GM23338 (cell line): ENCODE measurements at regions not wholly inside any gene's neighbourhood (a gene's known extent, or its start where the extent isn't known, plus 50 kb on each side); places are given as distances from the start of the nearest gene placed in this dataset.

Source experiments
- ATAC-seq: fragments of 200-7000 bp; cut with Tn5 transposase; 3 replicates; pipeline ENCODE4 v1.9.1; 2020
- DNase-seq: peaks from one replicate; pipeline ENCODE4 v3.0.0-alpha.2; 2015; ENCODE audit warnings: low spot score
- H2AFZ ChIP-seq: fragments of 200-600 bp; sonication (generic); 2 replicates; pipeline ENCODE4 v1.8.0; 2016; ENCODE audit warnings: antibody characterized with exemption, mild to moderate bottlenecking, moderate library complexity
- H3F3A ChIP-seq: fragments of 200-600 bp; sonication (generic); replicated peaks from 2 replicates; pipeline ENCODE4 v1.8.0; 2017; ENCODE audit warnings: antibody characterized with exemption, mixed run types, low read depth
- H3K27ac ChIP-seq: fragments of 200-600 bp; sonication (generic); 2 replicates; pipeline ENCODE4 v1.6.1; 2016; ENCODE audit warnings: low read depth
- H3K27me3 ChIP-seq: fragments of 200-600 bp; sonication (generic); 2 replicates; pipeline ENCODE4 v1.8.0; 2016; ENCODE audit warnings: mild to moderate bottlenecking, mixed run types, moderate library complexity; ENCODE audit not compliant: insufficient read depth
- H3K36me3 ChIP-seq: fragments of 200-600 bp; sonication (generic); 2 replicates; pipeline ENCODE4 v1.8.0; 2016; ENCODE audit warnings: mild to moderate bottlenecking; ENCODE audit not compliant: insufficient read depth
- H3K4me1 ChIP-seq: fragments of 200-600 bp; sonication (generic); 2 replicates; pipeline ENCODE4 v1.8.0; 2016; ENCODE audit warnings: mild to moderate bottlenecking, moderate library complexity; ENCODE audit not compliant: insufficient read depth
- H3K4me2 ChIP-seq: fragments of 200-600 bp; sonication (generic); 2 replicates; pipeline ENCODE4 v1.7.1; 2017; ENCODE audit warnings: mixed run types
- H3K4me3 ChIP-seq: fragments of 200-600 bp; sonication (generic); 2 replicates; pipeline ENCODE4 v1.6.1; 2016; ENCODE audit warnings: mixed run types
- H3K79me2 ChIP-seq: fragments of 200-600 bp; sonication (generic); replicated peaks from 2 replicates; pipeline ENCODE4 v1.8.0; 2017; ENCODE audit warnings: mild to moderate bottlenecking; ENCODE audit not compliant: insufficient read depth
- H3K9me2 ChIP-seq: fragments of 200-600 bp; sonication (generic); 2 replicates; pipeline ENCODE4 v1.8.0; 2017; ENCODE audit not compliant: insufficient read depth
- H4K20me1 ChIP-seq: fragments of 200-600 bp; sonication (generic); replicated peaks from 2 replicates; pipeline ENCODE4 v1.8.0; 2017; ENCODE audit warnings: mild to moderate bottlenecking; ENCODE audit not compliant: insufficient read depth
- H3K27ac Mint-ChIP-seq: 2 replicates; pipeline ENCODE4 v1.8.0; 2020; ENCODE audit warnings: inconsistent platforms, mild to moderate bottlenecking, moderate library complexity, mixed read lengths
- H3K27me3 Mint-ChIP-seq: 3 replicates; pipeline ENCODE4 v1.8.0; 2022; ENCODE audit warnings: low read depth, mild to moderate bottlenecking, moderate library complexity, mixed read lengths, inconsistent platforms; ENCODE audit not compliant: insufficient read depth, poor library complexity
- H3K36me3 Mint-ChIP-seq: 3 replicates; pipeline ENCODE4 v1.8.0; 2021; ENCODE audit warnings: low read depth, mild to moderate bottlenecking, inconsistent platforms, moderate library complexity, mixed read lengths
- H3K4me1 Mint-ChIP-seq: 3 replicates; pipeline ENCODE4 v1.8.0; 2020; ENCODE audit warnings: mild to moderate bottlenecking, inconsistent platforms, mixed read lengths
- H3K4me3 Mint-ChIP-seq: 3 replicates; pipeline ENCODE4 v1.8.0; 2021; ENCODE audit warnings: moderate library complexity, mild to moderate bottlenecking, inconsistent platforms, mixed read lengths
- H3K9me3 Mint-ChIP-seq: 3 replicates; pipeline ENCODE4 v1.8.0; 2020; ENCODE audit warnings: moderate library complexity, mild to moderate bottlenecking, inconsistent platforms, mixed read lengths
- CREB1 ChIP-seq: fragments of 250-450 bp; sonication (Bioruptor Pico); IDR thresholded peaks from 2 replicates; pipeline ENCODE4 v1.5.0; 2020; ENCODE audit warnings: low read depth, mild to moderate bottlenecking, moderate library complexity
- CTCF ChIP-seq, 2 experiments: fragments of 200-600 bp in 1 of 2; sonication (generic) in 1 of 2; conservative IDR thresholded peaks; 2 replicates each; pipeline versions ENCODE4 v1.5.1 to v1.6.1; 2016 to 2017; ENCODE audit warnings: antibody characterized with exemption in 2 of 2, low read depth in 2 of 2, mild to moderate bottlenecking in 2 of 2, moderate library complexity in 1 of 2
- ETS1 ChIP-seq: IDR thresholded peaks from 2 replicates; pipeline ENCODE4 v1.6.1; 2016; ENCODE audit warnings: antibody characterized with exemption
- EZH2 ChIP-seq: fragments of 200-600 bp; sonication (generic); IDR thresholded peaks from one replicate; pipeline ENCODE4 v1.8.0; 2017; ENCODE audit warnings: antibody characterized with exemption, mild to moderate bottlenecking, low read depth; ENCODE audit not compliant: unreplicated experiment
- JUNB ChIP-seq: IDR thresholded peaks from one replicate; pipeline ENCODE4 v1.6.1; 2016; ENCODE audit warnings: antibody characterized with exemption; ENCODE audit not compliant: unreplicated experiment
- NANOG ChIP-seq: IDR thresholded peaks from 2 replicates; pipeline ENCODE4 v1.6.1; 2016; ENCODE audit warnings: antibody characterized with exemption, borderline replicate concordance
- POLR2AphosphoS5 ChIP-seq: IDR thresholded peaks from 2 replicates; pipeline ENCODE4 v1.6.1; 2016; ENCODE audit warnings: antibody characterized with exemption, low read depth
- STAT1 ChIP-seq: IDR thresholded peaks from one replicate; pipeline ENCODE4 v1.6.1; 2016; ENCODE audit warnings: antibody characterized with exemption; ENCODE audit not compliant: unreplicated experiment
- ZNF114 ChIP-seq: fragments of 250-450 bp; sonication (Bioruptor Pico); IDR thresholded peaks from 2 replicates; pipeline ENCODE4 v1.5.0; 2020; ENCODE audit warnings: mild to moderate bottlenecking, moderate library complexity
- ZNF331 ChIP-seq: fragments of 250-450 bp; sonication (Bioruptor Pico); IDR thresholded peaks from 2 replicates; pipeline ENCODE4 v1.5.0; 2020; ENCODE audit warnings: low read depth, mild to moderate bottlenecking, moderate library complexity
- ZNF462 ChIP-seq: fragments of 250-450 bp; sonication (Bioruptor Pico); IDR thresholded peaks from 2 replicates; pipeline ENCODE4 v1.5.0; 2020; ENCODE audit warnings: mild to moderate bottlenecking, moderate library complexity

- H3K27me3 Mint-ChIP-seq = peaks cover 2% of the 10 kb centered on the region
- Histone ChIP-seq H4K20me1 (no peaks in the 10 kb centered on the region), H3K4me2 (no peak overlapping the region), H3F3A (no peaks in the 10 kb centered on the region), H3K27me3 (no peaks in the 10 kb centered on the region), H2AFZ (no peak overlapping the region), H3K9me2 (no peaks in the 10 kb centered on the region), H3K79me2 (no peaks in the 10 kb centered on the region), H3K4me1 (peaks cover 26% of the 10 kb centered on the region; the same call in 1 of the 2 replicates), H3K4me3 (no peak overlapping the region), H3K27ac (no peak overlapping the region), H3K36me3 (no peaks in the 10 kb centered on the region)
- peak; percentile 86 for ATAC-seq
- H3K4me1 Mint-ChIP-seq = peaks cover 32% of the 10 kb centered on the region
- H3K36me3 Mint-ChIP-seq = peaks cover 11% of the 10 kb centered on the region; the same call in 2 of the 3 replicates
- peak overlapping the region; percentile 83 for H3K27ac Mint-ChIP-seq
- peak; percentile 37 for DNase-seq
- peaks cover 8% of the 10 kb centered on the region; the same call in 2 of the 3 replicates for H3K9me3 Mint-ChIP-seq
- no peak for TF ChIP-seq POLR2AphosphoS5
- no peak for TF ChIP-seq ZNF331
- no peak for TF ChIP-seq ZNF114 (CRISPR knock-in tag)
- TF ChIP-seq ETS1 = no peak
- TF ChIP-seq STAT1 = no peak
- no peak overlapping the region for H3K4me3 Mint-ChIP-seq
Observed at GRCh38 chr13:33940898-33941297, 122.9 kb downstream of the RFC3 start.

GRCh38 chr13:33945477-33945876, 127.5 kb downstream of the RFC3 start:
- Mint-ChIP-seq H3K27ac (no peak overlapping the region), H3K4me3 (no peak overlapping the region), H3K4me1 (peaks cover 17% of the 10 kb centered on the region), H3K27me3 (peaks cover 6% of the 10 kb centered on the region), H3K9me3 (peaks cover 8% of the 10 kb centered on the region; the same call in 1 of the 3 replicates), H3K36me3 (peaks cover 12% of the 10 kb centered on the region; the same call in 2 of the 3 replicates)
- Histone ChIP-seq H3K4me3 (no peak overlapping the region), H3K4me1 (peaks cover 8% of the 10 kb centered on the region; the same call in 1 of the 2 replicates), H4K20me1 (no peaks in the 10 kb centered on the region), H3K4me2 (no peak overlapping the region), H3K36me3 (no peaks in the 10 kb centered on the region), H3F3A (no peaks in the 10 kb centered on the region), H3K27ac (no peak overlapping the region), H3K79me2 (no peaks in the 10 kb centered on the region), H2AFZ (no peak overlapping the region), H3K9me2 (peaks cover 7% of the 10 kb centered on the region; the same call in 1 of the 2 replicates), H3K27me3 (no peaks in the 10 kb centered on the region)
- no peak for DNase-seq
- no peak for ATAC-seq
- TF ChIP-seq POLR2AphosphoS5 (no peak), JUNB (no peak), STAT1 (no peak), ZNF331 (no peak), EZH2 (no peak), CREB1 (CRISPR knock-in tag) (no peak), NANOG (no peak), ZNF114 (CRISPR knock-in tag) (no peak), CTCF (conservative IDR thresholded peaks at IDR 0.05; ENCODE audit: low read depth in 2 of 2) (no peak), ZNF462 (no peak)
